ENCODE measurements at regions not wholly inside any gene's neighbourhood (a gene's known extent, or its start where the extent isn't known, plus 50 kb on each side); places are given as distances from the start of the nearest gene placed in this dataset.
A peak's percentile ranks its signal among the peaks of the same experiment; 100 is the strongest.

DNA sequence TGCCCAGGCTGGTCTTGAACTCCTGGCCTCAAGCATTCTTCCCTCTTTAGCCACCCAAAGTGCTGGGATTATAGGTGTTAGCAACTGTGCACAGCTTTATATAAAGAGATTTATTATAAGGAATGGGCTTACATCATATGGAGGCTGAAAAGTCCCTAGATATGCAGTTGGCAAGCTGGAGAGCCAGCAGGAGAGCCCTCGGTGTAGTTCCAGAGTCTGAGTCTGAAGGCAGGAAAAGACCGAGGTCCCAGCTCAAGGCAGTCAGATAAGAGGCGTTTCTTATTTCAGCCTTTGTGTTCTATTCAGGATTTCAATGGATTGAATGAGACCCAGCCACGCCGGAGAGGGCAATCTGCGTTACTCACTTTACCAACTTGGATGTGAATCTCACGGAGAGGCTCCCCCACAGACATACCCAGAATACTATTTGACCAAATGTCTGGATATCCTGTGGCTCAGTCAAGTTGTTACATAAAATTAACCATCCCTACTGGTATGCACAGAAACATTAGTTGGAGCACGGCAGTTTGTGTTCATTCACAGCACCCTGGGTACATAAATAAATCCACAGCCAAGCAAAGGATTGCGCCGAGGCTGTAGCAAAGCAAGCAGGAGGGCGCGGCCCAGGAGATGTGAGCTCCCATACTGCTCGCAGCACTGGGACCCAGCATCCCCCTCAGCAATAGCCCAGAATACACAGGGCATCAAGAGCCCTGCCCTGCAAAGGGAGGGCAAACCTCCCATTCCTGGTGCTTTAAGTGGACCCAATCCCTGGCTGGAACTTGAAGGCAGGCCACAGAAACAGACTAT, 158.4 kb upstream of the ZNF32 start:
- Mint-ChIP-seq H3K4me3 (no peak overlapping the region), H3K9me3 (no peaks in the 10 kb centered on the region), H3K27ac (peak overlapping the region in 1 of 2 donors; percentile 74), H3K36me3 (no peaks in the 10 kb centered on the region), H3K27me3 (no peaks in the 10 kb centered on the region), H3K4me1 (peaks cover 31 to 44% (median 37%) of the 10 kb centered on the region in 3 donors)
- H3K36me3 ChIP-seq (ENCODE audit: control insufficient read depth in 2 of 2, extremely low read depth in 1 of 2, insufficient read depth in 1 of 2, low read length in 1 of 2) = no peaks in the 10 kb centered on the region
- peaks cover 23 to 25% of the 10 kb centered on the region in 2 experiments for H3K4me1 ChIP-seq (ENCODE audit: control insufficient read depth in 1 of 2, extremely low read depth in 1 of 2, insufficient read depth in 2 of 2, low read length in 2 of 2)
- no peak overlapping the region for H3K27ac ChIP-seq (ENCODE audit: low read length)
- POLR2A ChIA-PET = no interaction called here
- ATAC-seq (replicated peaks in 1 of 4) (no peak), DNase-seq (no peak)
- no peaks in the 10 kb centered on the region for H3K9me3 ChIP-seq
- 99% methylated on average over 9 of the region's 13 CpGs for WGBS (ENCODE audit: insufficient coverage)
- H3K27me3 ChIP-seq (replicated peaks in 1 of 2; ENCODE audit: control insufficient read depth in 2 of 2, extremely low read depth in 1 of 2, insufficient read depth in 2 of 2, low read length in 1 of 2) = no peaks in the 10 kb centered on the region
- CTCF ChIA-PET = no interaction called here
- H3K4me3 ChIP-seq (ENCODE audit: control insufficient read depth in 1 of 2, extremely low read depth in 1 of 2, low read length in 1 of 2) = no peak overlapping the region

DNA sequence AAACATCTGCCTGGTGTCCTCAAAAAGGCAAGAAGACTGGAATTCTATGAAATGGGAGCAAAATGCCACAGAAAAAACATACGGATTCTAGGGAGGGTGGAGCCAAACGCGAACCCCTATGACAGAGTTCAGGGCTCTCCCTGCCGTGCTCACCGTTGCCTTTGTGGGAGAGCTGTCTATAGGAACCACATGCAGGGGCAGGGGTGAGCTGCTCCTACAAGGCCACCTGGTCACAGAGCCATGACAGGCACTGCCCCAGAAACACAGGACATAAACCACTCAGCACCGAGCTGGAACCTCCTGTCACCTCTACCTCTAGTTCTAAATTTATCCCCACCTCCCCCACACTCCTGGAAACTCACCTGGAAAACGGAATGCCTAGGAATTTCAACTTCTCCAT, 155.1 kb upstream of the ZNF32 start:
- peaks cover 0 to 7% of the 10 kb centered on the region in 2 experiments for H3K27me3 ChIP-seq (replicated peaks in 1 of 2; ENCODE audit: control insufficient read depth in 2 of 2, extremely low read depth in 1 of 2, insufficient read depth in 2 of 2, low read length in 1 of 2)
- Mint-ChIP-seq H3K36me3 (no peaks in the 10 kb centered on the region), H3K4me1 (peaks cover 31 to 35% (median 32%) of the 10 kb centered on the region in 3 donors), H3K4me3 (no peak overlapping the region), H3K9me3 (no peaks in the 10 kb centered on the region), H3K27ac (no peak overlapping the region), H3K27me3 (peaks cover 10% of the 10 kb centered on the region in 2 donors)
- CTCF ChIA-PET = no interaction called here
- ATAC-seq (replicated peaks in 1 of 4) (no peak), DNase-seq (no peak)
- H3K27ac ChIP-seq (ENCODE audit: low read length) = no peak overlapping the region
- H3K4me1 ChIP-seq (ENCODE audit: control insufficient read depth in 1 of 2, extremely low read depth in 1 of 2, insufficient read depth in 2 of 2, low read length in 2 of 2) = peaks cover 20 to 23% of the 10 kb centered on the region in 2 experiments
- H3K4me3 ChIP-seq (ENCODE audit: control insufficient read depth in 1 of 2, extremely low read depth in 1 of 2, low read length in 1 of 2) = no peak overlapping the region
- no peaks in the 10 kb centered on the region for H3K9me3 ChIP-seq
- no peaks in the 10 kb centered on the region for H3K36me3 ChIP-seq (ENCODE audit: control insufficient read depth in 2 of 2, extremely low read depth in 1 of 2, insufficient read depth in 1 of 2, low read length in 1 of 2)
- POLR2A ChIA-PET = interaction anchor here in 1 of 2 donors (0.6 kb wide), 1 partner anchor 514 kb away, joined by 3 read pairs; no protein-coding TSS in a partner anchor
- WGBS (ENCODE audit: insufficient coverage) = 73% methylated on average over 6 of the region's 7 CpGs

DNA sequence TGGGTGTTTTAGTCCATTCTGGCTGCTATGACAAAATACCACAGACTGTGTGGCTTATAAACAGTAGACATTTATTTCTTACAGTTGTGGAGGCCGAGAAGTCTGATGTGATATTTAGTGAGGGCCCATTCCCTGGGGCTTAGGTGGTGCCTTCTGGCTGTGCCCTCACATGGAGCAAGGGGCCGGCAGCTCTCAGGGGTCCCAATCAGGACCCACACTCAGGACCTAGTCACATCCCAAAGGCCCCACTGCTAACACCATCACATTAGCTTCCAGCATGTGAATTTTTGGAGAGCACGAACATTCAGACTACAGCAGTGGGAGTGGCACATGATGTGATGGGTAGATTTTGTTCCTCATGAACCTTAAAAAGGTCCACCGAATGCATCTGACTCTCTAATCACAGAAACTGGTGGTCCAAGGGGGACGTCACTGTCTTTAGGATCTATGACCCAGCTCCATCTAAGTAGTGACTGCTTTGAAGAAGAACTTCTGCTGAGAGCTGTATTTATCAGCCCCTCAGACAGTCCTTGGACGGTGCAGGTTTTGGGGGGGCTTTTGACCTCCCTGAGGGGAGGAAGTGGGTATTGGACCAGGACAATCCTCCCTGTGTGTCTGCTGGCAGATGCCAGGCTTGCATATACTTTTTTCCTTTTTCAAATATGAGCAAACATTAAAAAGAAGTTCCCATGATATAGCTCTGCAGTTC, 154.5 kb upstream of the ZNF32 start:
- H3K4me3 Mint-ChIP-seq = no peak overlapping the region
- WGBS (ENCODE audit: insufficient coverage) = no CpG with 5 or more reads among the region's 6 CpGs
- peaks cover 0 to 7% of the 10 kb centered on the region in 2 experiments for H3K27me3 ChIP-seq (replicated peaks in 1 of 2; ENCODE audit: control insufficient read depth in 2 of 2, extremely low read depth in 1 of 2, insufficient read depth in 2 of 2, low read length in 1 of 2)
- ChIA-PET CTCF (no interaction called here), POLR2A (interaction anchor here in 1 of 2 donors (0.6 kb wide), 1 partner anchor 513 kb away, joined by 3 read pairs; no protein-coding TSS in a partner anchor)
- H3K9me3 ChIP-seq = no peaks in the 10 kb centered on the region
- DNase-seq (no peak), ATAC-seq (replicated peaks in 1 of 4) (no peak)
- no peak overlapping the region for H3K4me3 ChIP-seq (ENCODE audit: control insufficient read depth in 1 of 2, extremely low read depth in 1 of 2, low read length in 1 of 2)
- H3K36me3 Mint-ChIP-seq = no peaks in the 10 kb centered on the region
- no peak overlapping the region for H3K27ac ChIP-seq (ENCODE audit: low read length)
- H3K27me3 Mint-ChIP-seq = peaks cover 11% of the 10 kb centered on the region in 2 donors
- H3K27ac Mint-ChIP-seq = no peak overlapping the region
- no peaks in the 10 kb centered on the region for H3K36me3 ChIP-seq (ENCODE audit: control insufficient read depth in 2 of 2, extremely low read depth in 1 of 2, insufficient read depth in 1 of 2, low read length in 1 of 2)
- no peaks in the 10 kb centered on the region for H3K9me3 Mint-ChIP-seq
- peaks cover 26 to 30% (median 27%) of the 10 kb centered on the region in 3 donors for H3K4me1 Mint-ChIP-seq
- peaks cover 15 to 19% of the 10 kb centered on the region in 2 experiments for H3K4me1 ChIP-seq (ENCODE audit: control insufficient read depth in 1 of 2, extremely low read depth in 1 of 2, insufficient read depth in 2 of 2, low read length in 2 of 2)

DNA sequence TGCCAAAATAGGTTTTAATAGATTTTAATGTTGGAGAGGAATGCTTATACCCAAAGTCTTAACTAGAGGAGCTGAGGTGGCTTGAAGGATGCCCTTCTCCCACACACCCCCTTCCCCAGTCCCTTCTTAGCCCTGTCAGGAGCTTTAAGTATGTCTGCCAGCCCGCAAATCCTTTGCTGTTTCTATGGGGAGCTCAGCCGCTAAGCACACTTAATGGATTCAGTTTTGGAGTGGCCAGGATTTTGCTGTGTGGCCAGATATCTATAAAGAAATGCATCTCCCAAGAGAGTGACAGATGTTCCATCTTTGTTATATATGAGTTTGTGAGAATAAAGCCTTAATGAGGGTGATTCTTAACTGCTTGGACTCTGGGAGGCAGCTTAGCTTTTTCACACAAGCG, 152.9 kb upstream of the ZNF32 start:
- H3K27ac Mint-ChIP-seq = no peak overlapping the region

DNA sequence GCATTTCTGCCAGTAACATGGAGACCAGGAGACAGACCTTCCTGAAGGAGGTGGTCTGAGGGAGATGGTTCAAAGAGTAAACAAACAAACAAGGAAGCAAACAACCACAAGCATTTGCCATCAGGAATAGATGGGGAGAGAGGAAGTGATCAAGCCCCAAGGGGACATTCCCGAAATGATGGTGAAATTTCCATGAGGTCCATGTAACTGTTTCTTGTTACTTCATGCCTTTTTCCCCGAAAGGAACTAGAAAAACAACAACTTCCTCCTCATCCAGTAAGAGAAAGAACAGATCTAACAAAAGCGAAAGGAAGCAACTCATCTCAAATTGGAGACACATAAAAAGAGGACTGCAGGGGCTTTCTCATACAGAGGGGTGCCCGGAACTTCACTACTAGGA, 152.5 kb upstream of the ZNF32 start:
- no CpG with 5 or more reads among the region's 4 CpGs for WGBS (ENCODE audit: insufficient coverage)
- H3K27me3 Mint-ChIP-seq = peaks cover 11 to 15% of the 10 kb centered on the region in 2 donors
- no peak for DNase-seq
- Histone ChIP-seq H3K27me3 (replicated peaks in 1 of 2; ENCODE audit: control insufficient read depth in 2 of 2, extremely low read depth in 1 of 2, insufficient read depth in 2 of 2, low read length in 1 of 2) (peaks cover 0 to 7% of the 10 kb centered on the region in 2 experiments), H3K36me3 (ENCODE audit: control insufficient read depth in 2 of 2, extremely low read depth in 1 of 2, insufficient read depth in 1 of 2, low read length in 1 of 2) (no peaks in the 10 kb centered on the region), H3K27ac (ENCODE audit: low read length) (no peak overlapping the region), H3K4me1 (ENCODE audit: control insufficient read depth in 1 of 2, extremely low read depth in 1 of 2, insufficient read depth in 2 of 2, low read length in 2 of 2) (peaks cover 3 to 4% of the 10 kb centered on the region in 2 experiments), H3K4me3 (ENCODE audit: control insufficient read depth in 1 of 2, extremely low read depth in 1 of 2, low read length in 1 of 2) (no peak overlapping the region), H3K9me3 (no peaks in the 10 kb centered on the region)
- H3K9me3 Mint-ChIP-seq = no peaks in the 10 kb centered on the region
- H3K27ac Mint-ChIP-seq = no peak overlapping the region
- CTCF ChIA-PET = no interaction called here
- no peaks in the 10 kb centered on the region for H3K36me3 Mint-ChIP-seq
- H3K4me3 Mint-ChIP-seq = no peak overlapping the region
- no peak for ATAC-seq (replicated peaks in 1 of 4)
- POLR2A ChIA-PET = no interaction called here
- H3K4me1 Mint-ChIP-seq = peaks cover 10 to 20% (median 12%) of the 10 kb centered on the region in 3 donors

More for the DNA sequence above, 152.9 kb upstream of the ZNF32 start:
- ATAC-seq (replicated peaks in 1 of 4) = no peak
- H3K4me3 ChIP-seq (ENCODE audit: control insufficient read depth in 1 of 2, extremely low read depth in 1 of 2, low read length in 1 of 2) = no peak overlapping the region
- POLR2A ChIA-PET = no interaction called here
- peaks cover 3 to 4% of the 10 kb centered on the region in 2 experiments for H3K4me1 ChIP-seq (ENCODE audit: control insufficient read depth in 1 of 2, extremely low read depth in 1 of 2, insufficient read depth in 2 of 2, low read length in 2 of 2)
- Mint-ChIP-seq H3K36me3 (no peaks in the 10 kb centered on the region), H3K4me3 (no peak overlapping the region), H3K4me1 (peaks cover 13 to 20% (median 13%) of the 10 kb centered on the region in 3 donors), H3K27me3 (peaks cover 11 to 14% of the 10 kb centered on the region in 2 donors), H3K9me3 (no peaks in the 10 kb centered on the region)
- H3K27ac ChIP-seq (ENCODE audit: low read length) = no peak overlapping the region
- CTCF ChIA-PET = no interaction called here
- DNase-seq = no peak
- no peaks in the 10 kb centered on the region for H3K36me3 ChIP-seq (ENCODE audit: control insufficient read depth in 2 of 2, extremely low read depth in 1 of 2, insufficient read depth in 1 of 2, low read length in 1 of 2)
- H3K9me3 ChIP-seq = no peaks in the 10 kb centered on the region
- peaks cover 0 to 7% of the 10 kb centered on the region in 2 experiments for H3K27me3 ChIP-seq (replicated peaks in 1 of 2; ENCODE audit: control insufficient read depth in 2 of 2, extremely low read depth in 1 of 2, insufficient read depth in 2 of 2, low read length in 1 of 2)
- no CpG with 5 or more reads among the region's 3 CpGs for WGBS (ENCODE audit: insufficient coverage)

DNA sequence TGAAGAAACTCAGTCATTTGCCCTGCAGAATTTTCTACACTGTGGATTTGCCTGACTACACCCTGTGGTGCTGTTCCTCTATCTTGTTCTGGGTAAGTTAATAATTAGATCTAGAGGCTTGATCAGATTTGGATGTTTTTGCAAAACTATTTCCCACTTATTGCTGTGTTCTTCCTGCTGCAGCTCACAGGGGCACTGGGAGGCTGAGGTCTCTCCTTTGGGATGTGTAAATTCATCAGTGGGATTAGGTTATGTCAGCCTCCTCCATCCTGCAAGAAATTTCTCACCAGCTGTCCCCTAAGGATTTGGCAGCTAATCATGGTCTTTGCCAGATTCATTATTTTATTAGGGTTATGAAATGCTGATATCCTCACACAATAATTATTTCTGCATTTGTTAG, 148.1 kb upstream of the ZNF32 start:
- Mint-ChIP-seq H3K4me3 (no peak overlapping the region), H3K9me3 (no peaks in the 10 kb centered on the region), H3K27ac (no peak overlapping the region), H3K4me1 (peaks cover 7 to 17% (median 7%) of the 10 kb centered on the region in 3 donors), H3K36me3 (no peaks in the 10 kb centered on the region), H3K27me3 (peaks cover 15 to 23% of the 10 kb centered on the region in 2 donors)
- H3K27ac ChIP-seq (ENCODE audit: low read length) = no peak overlapping the region
- no peak for ATAC-seq (replicated peaks in 1 of 4)
- H3K27me3 ChIP-seq (replicated peaks in 1 of 2; ENCODE audit: control insufficient read depth in 2 of 2, extremely low read depth in 1 of 2, insufficient read depth in 2 of 2, low read length in 1 of 2) = peaks cover 0 to 12% of the 10 kb centered on the region in 2 experiments
- POLR2A ChIA-PET = no interaction called here
- no peak for DNase-seq
- no peaks in the 10 kb centered on the region for H3K36me3 ChIP-seq (ENCODE audit: control insufficient read depth in 2 of 2, extremely low read depth in 1 of 2, insufficient read depth in 1 of 2, low read length in 1 of 2)
- H3K4me1 ChIP-seq (ENCODE audit: control insufficient read depth in 1 of 2, extremely low read depth in 1 of 2, insufficient read depth in 2 of 2, low read length in 2 of 2) = no peaks in the 10 kb centered on the region
- no peaks in the 10 kb centered on the region for H3K9me3 ChIP-seq
- CTCF ChIA-PET = no interaction called here
- no peak overlapping the region for H3K4me3 ChIP-seq (ENCODE audit: control insufficient read depth in 1 of 2, extremely low read depth in 1 of 2, low read length in 1 of 2)
